A673 (cell line): ENCODE measurements at regions not wholly inside any gene's neighbourhood (a gene's known extent, or its start where the extent isn't known, plus 50 kb on each side); places are given as distances from the start of the nearest gene placed in this dataset.
"Not testable (repeated sequence)": the region's sequence is repeated elsewhere in the genome, so short reads cannot be mapped to it uniquely, and the experiment has no call there.

Experiments used
- BruUV-seq: library from RNA; stranded (reverse); fragments of 400-500 nt; replicated peaks from 2 replicates; lab custom pipeline; 2021; lab: Mats Ljungman, UMichigan
- CTCF ChIA-PET: fragments of 300-600 bp; sonication (Branson Sonifier 250); formaldehyde crosslinking; loops from one replicate; lab custom pipeline; 2022; ENCODE audit warnings: antibody characterized with exemption; lab: Charles Lee
- POLR2A ChIA-PET: fragments of 300-600 bp; sonication (Branson Sonifier 250); formaldehyde crosslinking; loops from one replicate; lab custom pipeline; 2022; ENCODE audit warnings: antibody characterized with exemption; ENCODE audit not compliant: low non-redundant PET; lab: Charles Lee
- DNase-seq: peaks from one replicate; pipeline ENCODE4 v3.0.0-alpha.2; 2015; ENCODE audit warnings: low spot score
- H3K27ac ChIP-seq: fragments of 200-600 bp; sonication (generic); 2 replicates; pipeline ENCODE4 v1.5.1; 2016; ENCODE audit warnings: mixed run types, low read depth, mild to moderate bottlenecking, mixed read lengths, antibody characterized with exemption, low read length; ENCODE audit not compliant: poor library complexity, severe bottlenecking
- H3K27me3 ChIP-seq: fragments of 200-600 bp; sonication (generic); replicated peaks from 2 replicates; pipeline ENCODE4 v1.6.1; 2017; ENCODE audit warnings: mixed run types, low read depth, mild to moderate bottlenecking, mixed read lengths, antibody characterized with exemption, low read length; ENCODE audit not compliant: insufficient read depth, poor library complexity
- H3K36me3 ChIP-seq: fragments of 200-600 bp; sonication (generic); 2 replicates; pipeline ENCODE4 v1.6.1; 2016; ENCODE audit warnings: mixed run types, mild to moderate bottlenecking, mixed read lengths, antibody characterized with exemption, low read length; ENCODE audit not compliant: insufficient read depth, poor library complexity, severe bottlenecking
- H3K4me1 ChIP-seq: fragments of 200-600 bp; sonication (generic); 2 replicates; pipeline ENCODE4 v1.6.1; 2017; ENCODE audit warnings: mixed run types, mild to moderate bottlenecking, mixed read lengths, antibody characterized with exemption, low read length; ENCODE audit not compliant: insufficient read depth, poor library complexity, severe bottlenecking
- H3K4me3 ChIP-seq: fragments of 200-600 bp; sonication (generic); 2 replicates; pipeline ENCODE4 v1.5.1; 2016; ENCODE audit warnings: low read depth, mixed run types, mild to moderate bottlenecking, mixed read lengths, low read length; ENCODE audit not compliant: poor library complexity, severe bottlenecking
- H3K9me3 ChIP-seq: fragments of 200-600 bp; sonication (generic); 2 replicates; pipeline ENCODE4 v1.6.1; 2016; ENCODE audit warnings: mixed run types, low read depth, mild to moderate bottlenecking, mixed read lengths, antibody characterized with exemption, low read length; ENCODE audit not compliant: poor library complexity, severe bottlenecking
- EZH2 ChIP-seq: fragments of 200-600 bp; sonication (generic); IDR thresholded peaks from 2 replicates; pipeline ENCODE4 v1.6.1; 2017; ENCODE audit warnings: borderline replicate concordance, low read depth, mild to moderate bottlenecking, mixed read lengths, antibody characterized with exemption, low read length; ENCODE audit not compliant: poor library complexity, severe bottlenecking
- intact Hi-C: fragments of 100-400 bp; cut with micrococcal nuclease; formaldehyde crosslinking; loops from one replicate; pipeline ENCODE4 v1.10.0; 2022; ENCODE audit not compliant: unreplicated experiment
- TF ChIP-seq, protein P1 (sequence below): fragments of 300-800, 200-600 bp; sonication (generic); conservative IDR thresholded peaks from 2 replicates; pipeline ENCODE4 v1.5.1; 2017; ENCODE audit warnings: low read depth, mild to moderate bottlenecking, antibody characterized with exemption, low read length, moderate library complexity, mixed read lengths

DNA sequence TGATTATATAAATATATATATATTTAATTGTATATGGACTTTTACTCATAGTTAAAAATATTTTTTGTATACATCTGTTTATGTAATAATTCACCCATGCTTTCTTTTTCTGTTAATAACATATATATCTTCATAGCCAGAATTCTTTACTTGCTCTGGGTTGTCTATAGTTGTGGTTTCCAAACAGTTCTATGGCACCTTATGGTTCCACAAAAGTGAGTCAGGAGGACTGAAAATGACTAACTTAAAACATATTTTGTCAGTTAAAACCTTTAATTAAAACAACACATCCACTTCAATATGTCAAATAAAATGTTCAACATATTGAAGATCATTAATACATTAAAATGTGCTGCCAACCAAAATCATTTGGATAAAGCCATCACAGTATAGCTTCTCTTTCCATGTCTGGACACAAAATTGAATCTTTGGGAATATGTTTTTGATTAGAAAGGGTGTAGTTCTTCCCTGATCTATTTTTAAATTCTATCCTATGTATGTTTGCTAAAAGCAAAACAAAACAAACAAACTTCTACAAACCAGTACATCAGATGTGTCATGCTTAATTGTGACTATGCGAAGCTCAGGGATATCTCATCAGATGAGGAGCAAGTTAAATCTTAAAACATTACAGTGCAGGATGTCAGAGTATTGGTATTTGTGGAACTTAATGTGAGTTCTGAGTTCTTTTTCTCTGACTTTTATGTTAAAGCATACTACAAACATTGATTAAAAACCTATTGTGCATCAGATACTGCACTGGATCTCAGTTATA is 1488.4 kb upstream of the TENM4 start:
- ChIA-PET POLR2A (no interaction called here), CTCF (no interaction called here)
- H3K4me3 ChIP-seq: no peak overlapping the region
- no peaks in the 10 kb centered on the region for H3K36me3 ChIP-seq
- H3K27me3 ChIP-seq: no peaks in the 10 kb centered on the region
- no peak for TF ChIP-seq EZH2
- TF ChIP-seq, protein P1, sequence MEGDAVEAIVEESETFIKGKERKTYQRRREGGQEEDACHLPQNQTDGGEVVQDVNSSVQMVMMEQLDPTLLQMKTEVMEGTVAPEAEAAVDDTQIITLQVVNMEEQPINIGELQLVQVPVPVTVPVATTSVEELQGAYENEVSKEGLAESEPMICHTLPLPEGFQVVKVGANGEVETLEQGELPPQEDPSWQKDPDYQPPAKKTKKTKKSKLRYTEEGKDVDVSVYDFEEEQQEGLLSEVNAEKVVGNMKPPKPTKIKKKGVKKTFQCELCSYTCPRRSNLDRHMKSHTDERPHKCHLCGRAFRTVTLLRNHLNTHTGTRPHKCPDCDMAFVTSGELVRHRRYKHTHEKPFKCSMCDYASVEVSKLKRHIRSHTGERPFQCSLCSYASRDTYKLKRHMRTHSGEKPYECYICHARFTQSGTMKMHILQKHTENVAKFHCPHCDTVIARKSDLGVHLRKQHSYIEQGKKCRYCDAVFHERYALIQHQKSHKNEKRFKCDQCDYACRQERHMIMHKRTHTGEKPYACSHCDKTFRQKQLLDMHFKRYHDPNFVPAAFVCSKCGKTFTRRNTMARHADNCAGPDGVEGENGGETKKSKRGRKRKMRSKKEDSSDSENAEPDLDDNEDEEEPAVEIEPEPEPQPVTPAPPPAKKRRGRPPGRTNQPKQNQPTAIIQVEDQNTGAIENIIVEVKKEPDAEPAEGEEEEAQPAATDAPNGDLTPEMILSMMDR: no peak
- no peaks in the 10 kb centered on the region for H3K4me1 ChIP-seq
- no TSS peak for BruUV-seq
- no peak for DNase-seq
- H3K27ac ChIP-seq: no peak overlapping the region
- intact Hi-C loops: no loop called here
- H3K9me3 ChIP-seq: no peaks in the 10 kb centered on the region

GRCh38 chr11:80925321-80925720 is 1484.5 kb upstream of the TENM4 start:
- Histone ChIP-seq H3K36me3 (no peaks in the 10 kb centered on the region), H3K4me1 (no peaks in the 10 kb centered on the region), H3K9me3 (no peaks in the 10 kb centered on the region), H3K4me3 (no peak overlapping the region), H3K27ac (no peak overlapping the region), H3K27me3 (no peaks in the 10 kb centered on the region)
- BruUV-seq: no TSS peak
- DNase-seq: no peak
- ChIA-PET CTCF (no interaction called here), POLR2A (no interaction called here)
- intact Hi-C loops: no loop called here
- TF ChIP-seq, protein P1: no peak
- no peak for TF ChIP-seq EZH2

GRCh38 chr11:80921310-80921709 is 1480.5 kb upstream of the TENM4 start:
- H3K9me3 ChIP-seq, intact Hi-C loops, POLR2A ChIA-PET, H3K27ac ChIP-seq, H3K27me3 ChIP-seq, DNase-seq, H3K36me3 ChIP-seq, H3K4me1 ChIP-seq, BruUV-seq, H3K4me3 ChIP-seq, CTCF ChIA-PET: not testable (repeated sequence)
